Cardiac septum (tissue), 1 donor: ENCODE measurements at regions not wholly inside any gene's neighbourhood (a gene's known extent, or its start where the extent isn't known, plus 50 kb on each side); places are given as distances from the start of the nearest gene placed in this dataset.
"Not testable (repeated sequence)": the region's sequence is repeated elsewhere in the genome, so short reads cannot be mapped to it uniquely, and the experiment has no call there.

Source experiments
- DNase-seq: peaks from one replicate; pipeline ENCODE4 v3.0.0-alpha.2; 2020; ENCODE audit warnings: low spot score
- intact Hi-C: fragments of 100-400 bp; cut with DNase I; formaldehyde crosslinking; loops from one replicate; pipeline ENCODE4 v1.14.0; 2022
- donor health status: DM: no; HTN: no; CAD: no.

- intact Hi-C loops = no loop called here
- no peak for DNase-seq
These were observed 1324.1 kb upstream of the SLC39A10 start for GRCh38 chr2:194332799-194333490.

GRCh38 chr2:194328456-194328855, 1328.6 kb upstream of the SLC39A10 start:
- intact Hi-C loops = no loop called here
- no peak for DNase-seq

GRCh38 chr2:194327196-194327888, 1329.7 kb upstream of the SLC39A10 start:
- no peak for DNase-seq

GRCh38 chr2:194323740-194324139, 1333.3 kb upstream of the SLC39A10 start:
- intact Hi-C loops = no loop called here
- no peak for DNase-seq

More at GRCh38 chr2:194327196-194327888, 1329.7 kb upstream of the SLC39A10 start:
- intact Hi-C loops = no loop called here

- intact Hi-C loops = no loop called here
- no peak for DNase-seq
These were observed 1336.5 kb upstream of the SLC39A10 start for GRCh38 chr2:194320520-194320919.

GRCh38 chr2:194319222-194319992, 1337.6 kb upstream of the SLC39A10 start:
- intact Hi-C loops = no loop called here
- no peak for DNase-seq

GRCh38 chr2:194314042-194314441, 1343.0 kb upstream of the SLC39A10 start:
- intact Hi-C loops = no loop called here

GRCh38 chr2:194304191-194304590, 1352.8 kb upstream of the SLC39A10 start:
- no peak for DNase-seq
- intact Hi-C loops = no loop called here

More at GRCh38 chr2:194314042-194314441, 1343.0 kb upstream of the SLC39A10 start:
- no peak for DNase-seq

- intact Hi-C loops = no loop called here
These were observed 1355.1 kb upstream of the SLC39A10 start for GRCh38 chr2:194301946-194302345.

GRCh38 chr2:194294156-194294555, 1362.9 kb upstream of the SLC39A10 start:
- DNase-seq = no peak
- intact Hi-C loops = no loop called here

More at GRCh38 chr2:194301946-194302345, 1355.1 kb upstream of the SLC39A10 start:
- DNase-seq = no peak

GRCh38 chr2:194291104-194291503, 1365.9 kb upstream of the SLC39A10 start:
- no peak for DNase-seq
- intact Hi-C loops = no loop called here

- intact Hi-C loops = no loop called here
- no peak for DNase-seq
These were observed 1367.2 kb upstream of the SLC39A10 start for GRCh38 chr2:194289712-194290346.

- DNase-seq, intact Hi-C loops: not testable (repeated sequence)
These were observed 1380.4 kb upstream of the SLC39A10 start for GRCh38 chr2:194276667-194277066.

GRCh38 chr2:194271293-194271961, 1385.6 kb upstream of the SLC39A10 start:
- intact Hi-C loops = no loop called here

GRCh38 chr2:194270648-194271047, 1386.4 kb upstream of the SLC39A10 start:
- DNase-seq = no peak
- intact Hi-C loops = no loop called here

More at GRCh38 chr2:194271293-194271961, 1385.6 kb upstream of the SLC39A10 start:
- no peak for DNase-seq

GRCh38 chr2:194264586-194264985, 1392.4 kb upstream of the SLC39A10 start:
- DNase-seq = no peak
- intact Hi-C loops = no loop called here

- intact Hi-C loops = no loop called here
- DNase-seq = no peak
These were observed 1396.8 kb upstream of the SLC39A10 start for GRCh38 chr2:194260185-194260584.

GRCh38 chr2:194257095-194257494, 1399.9 kb upstream of the SLC39A10 start:
- intact Hi-C loops = no loop called here
- no peak for DNase-seq

- DNase-seq = no peak
- intact Hi-C loops = no loop called here
These were observed 1403.3 kb upstream of the SLC39A10 start for GRCh38 chr2:194253528-194254259.
